Activated T-cell treated with anti-CD3 and anti-CD28 coated beads, Interleukin-2, amount 50 U/mL, for 4 hours (primary cell): ENCODE measurements at regions not wholly inside any gene's neighbourhood (a gene's known extent, or its start where the extent isn't known, plus 50 kb on each side); places are given as distances from the start of the nearest gene placed in this dataset.
"Not testable (repeated sequence)": the region's sequence is repeated elsewhere in the genome, so short reads cannot be mapped to it uniquely, and the experiment has no call there.

Experiments
- ATAC-seq, 2 donors: fragments of 200-7000 bp; cut with Tn5 transposase; one replicate each; pipeline ENCODE4 v1.10.0; 2021
- DNase-seq: peaks from one replicate; pipeline ENCODE4 v3.0.0-alpha.2; 2020
- H3K27me3 Mint-ChIP-seq: one replicate; pipeline ENCODE4 v1.8.0; 2021; ENCODE audit warnings: low read depth, mixed read lengths
- H3K36me3 Mint-ChIP-seq: one replicate; pipeline ENCODE4 v1.8.0; 2022; ENCODE audit warnings: mixed read lengths; ENCODE audit not compliant: insufficient read depth
- H3K4me1 Mint-ChIP-seq: one replicate; pipeline ENCODE4 v1.8.0; 2021; ENCODE audit warnings: low read depth, mixed read lengths
- H3K4me3 Mint-ChIP-seq: one replicate; pipeline ENCODE4 v1.8.0; 2021; ENCODE audit warnings: mild to moderate bottlenecking, moderate library complexity, mixed read lengths
- H3K9me3 Mint-ChIP-seq: one replicate; pipeline ENCODE4 v1.8.0; 2021; ENCODE audit warnings: mixed read lengths

GRCh38 chr22:10526079-10526478, 5001.9 kb upstream of the OR11H1 start:
- H3K4me3 Mint-ChIP-seq, H3K27me3 Mint-ChIP-seq, H3K4me1 Mint-ChIP-seq, ATAC-seq, H3K9me3 Mint-ChIP-seq, H3K36me3 Mint-ChIP-seq, DNase-seq: not testable (repeated sequence)

DNA sequence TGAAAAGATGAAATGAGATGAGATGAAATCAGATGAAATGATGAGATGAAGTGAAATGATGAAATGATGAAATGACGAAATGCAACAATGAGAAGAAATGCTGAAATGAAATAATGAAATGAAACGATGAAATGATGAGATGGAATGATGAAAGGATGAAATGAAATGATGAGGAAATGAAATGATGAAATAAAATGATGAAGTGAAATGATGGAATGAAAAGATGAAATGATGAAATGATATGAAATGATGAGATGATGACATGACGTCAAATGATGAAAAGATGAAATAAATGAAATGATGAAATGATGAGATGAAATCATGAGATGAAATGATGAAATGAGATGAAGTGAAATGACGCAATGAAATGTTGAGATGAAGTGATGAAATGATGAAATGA, 4996.9 kb upstream of the OR11H1 start:
- not testable (repeated sequence) for H3K4me1 Mint-ChIP-seq, ATAC-seq, H3K36me3 Mint-ChIP-seq, H3K27me3 Mint-ChIP-seq, H3K4me3 Mint-ChIP-seq, H3K9me3 Mint-ChIP-seq, DNase-seq

GRCh38 chr22:10572531-10572930, 4955.5 kb upstream of the OR11H1 start:
- not testable (repeated sequence) for H3K4me1 Mint-ChIP-seq, H3K27me3 Mint-ChIP-seq, ATAC-seq, DNase-seq, H3K36me3 Mint-ChIP-seq, H3K9me3 Mint-ChIP-seq, H3K4me3 Mint-ChIP-seq

GRCh38 chr22:10601071-10601470, 4926.9 kb upstream of the OR11H1 start:
- not testable (repeated sequence) for DNase-seq, H3K9me3 Mint-ChIP-seq, H3K4me3 Mint-ChIP-seq, H3K36me3 Mint-ChIP-seq, H3K27me3 Mint-ChIP-seq, H3K4me1 Mint-ChIP-seq, ATAC-seq

GRCh38 chr22:10631961-10632360, 4896.0 kb upstream of the OR11H1 start:
- not testable (repeated sequence) for H3K27me3 Mint-ChIP-seq, H3K4me1 Mint-ChIP-seq, ATAC-seq, DNase-seq, H3K4me3 Mint-ChIP-seq, H3K9me3 Mint-ChIP-seq, H3K36me3 Mint-ChIP-seq

DNA sequence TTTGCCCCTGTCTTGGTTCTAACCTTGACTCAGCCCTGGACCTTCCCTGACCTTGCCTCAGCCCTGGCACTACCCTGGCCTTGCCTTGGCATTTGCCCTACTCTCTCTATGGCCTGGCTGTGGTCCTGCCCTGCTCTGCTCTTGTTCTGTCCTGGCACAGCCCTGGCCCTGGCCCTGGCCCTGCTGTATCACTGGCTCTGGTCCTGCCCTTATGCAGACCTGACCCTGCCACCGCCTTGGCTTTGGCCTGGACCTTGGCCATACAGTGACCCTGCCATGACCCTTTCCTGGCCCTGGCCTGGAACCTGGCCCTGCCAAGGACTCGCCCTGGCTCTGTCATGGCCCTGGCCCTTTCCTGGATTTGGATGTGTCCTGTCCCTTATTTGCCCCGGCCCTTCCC, 4892.7 kb upstream of the OR11H1 start:
- not testable (repeated sequence) for DNase-seq

GRCh38 chr22:10662818-10663217, 4865.2 kb upstream of the OR11H1 start:
- not testable (repeated sequence) for H3K4me3 Mint-ChIP-seq, H3K9me3 Mint-ChIP-seq, H3K27me3 Mint-ChIP-seq, ATAC-seq, H3K4me1 Mint-ChIP-seq, H3K36me3 Mint-ChIP-seq, DNase-seq

More for the DNA sequence above, 4892.7 kb upstream of the OR11H1 start:
- H3K27me3 Mint-ChIP-seq, ATAC-seq, H3K4me1 Mint-ChIP-seq, H3K9me3 Mint-ChIP-seq, H3K4me3 Mint-ChIP-seq, H3K36me3 Mint-ChIP-seq: not testable (repeated sequence)

GRCh38 chr22:10673065-10673464, 4854.9 kb upstream of the OR11H1 start:
- not testable (repeated sequence) for H3K27me3 Mint-ChIP-seq, H3K4me1 Mint-ChIP-seq, H3K4me3 Mint-ChIP-seq, DNase-seq, H3K9me3 Mint-ChIP-seq, H3K36me3 Mint-ChIP-seq, ATAC-seq

DNA sequence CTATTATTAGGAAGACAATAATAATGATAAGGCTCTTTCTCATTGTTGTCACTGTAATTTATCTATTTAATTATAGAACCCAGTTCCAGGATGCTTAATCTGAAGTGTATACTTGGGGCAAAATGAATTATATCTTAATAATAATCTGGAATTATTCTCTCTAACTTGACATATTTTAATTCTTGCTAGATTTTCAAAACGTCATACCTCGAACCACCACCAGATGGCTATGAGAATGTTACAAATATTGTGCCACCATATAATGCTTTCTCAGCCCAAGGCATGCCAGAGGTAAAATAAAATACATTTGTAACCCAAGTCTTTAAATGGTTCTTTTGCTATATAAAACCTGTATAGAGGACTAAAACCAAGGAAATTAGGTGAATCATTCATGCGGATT, 4849.3 kb upstream of the OR11H1 start:
- not testable (repeated sequence) for DNase-seq, H3K4me3 Mint-ChIP-seq, H3K27me3 Mint-ChIP-seq

GRCh38 chr22:10685436-10685835, 4842.6 kb upstream of the OR11H1 start:
- not testable (repeated sequence) for H3K36me3 Mint-ChIP-seq, ATAC-seq, H3K27me3 Mint-ChIP-seq, H3K4me3 Mint-ChIP-seq, H3K4me1 Mint-ChIP-seq, H3K9me3 Mint-ChIP-seq, DNase-seq

More for the DNA sequence above, 4849.3 kb upstream of the OR11H1 start:
- not testable (repeated sequence) for H3K4me1 Mint-ChIP-seq, H3K9me3 Mint-ChIP-seq, H3K36me3 Mint-ChIP-seq, ATAC-seq

DNA sequence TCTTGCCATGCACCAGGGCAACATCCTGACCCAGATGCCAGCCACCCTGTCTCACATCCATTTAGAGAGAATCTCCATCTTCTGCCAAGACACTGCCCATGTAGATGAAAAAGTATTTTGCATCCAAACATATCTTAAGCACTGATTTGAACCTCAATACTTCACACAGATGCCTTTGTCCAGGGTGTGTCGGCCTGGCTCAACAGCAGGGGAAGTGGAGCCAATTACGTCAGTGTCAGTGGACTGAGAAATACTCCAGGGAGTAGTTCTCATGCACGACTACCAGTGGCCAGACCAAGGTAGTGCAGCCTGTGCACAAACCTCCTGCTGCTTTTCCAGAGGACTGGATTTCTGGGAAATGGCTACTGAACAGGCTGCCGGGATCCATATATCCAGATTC, 4840.7 kb upstream of the OR11H1 start:
- ATAC-seq, H3K9me3 Mint-ChIP-seq, H3K36me3 Mint-ChIP-seq, H3K4me1 Mint-ChIP-seq, H3K27me3 Mint-ChIP-seq, DNase-seq, H3K4me3 Mint-ChIP-seq: not testable (repeated sequence)

GRCh38 chr22:10698836-10699235, 4829.2 kb upstream of the OR11H1 start:
- not testable (repeated sequence) for H3K4me1 Mint-ChIP-seq, H3K9me3 Mint-ChIP-seq, DNase-seq, H3K27me3 Mint-ChIP-seq, H3K36me3 Mint-ChIP-seq, ATAC-seq, H3K4me3 Mint-ChIP-seq

- not testable (repeated sequence) for H3K36me3 Mint-ChIP-seq, ATAC-seq, DNase-seq, H3K9me3 Mint-ChIP-seq, H3K4me1 Mint-ChIP-seq, H3K27me3 Mint-ChIP-seq, H3K4me3 Mint-ChIP-seq
These were observed 4828.5 kb upstream of the OR11H1 start for GRCh38 chr22:10699301-10700097.

- DNase-seq, H3K4me3 Mint-ChIP-seq, H3K4me1 Mint-ChIP-seq, ATAC-seq, H3K27me3 Mint-ChIP-seq, H3K36me3 Mint-ChIP-seq: not testable (repeated sequence)
- H3K9me3 Mint-ChIP-seq, result peaks cover 12% of the 10 kb centered on the region
These were observed 4819.8 kb upstream of the OR11H1 start for GRCh38 chr22:10708175-10708574.

DNA sequence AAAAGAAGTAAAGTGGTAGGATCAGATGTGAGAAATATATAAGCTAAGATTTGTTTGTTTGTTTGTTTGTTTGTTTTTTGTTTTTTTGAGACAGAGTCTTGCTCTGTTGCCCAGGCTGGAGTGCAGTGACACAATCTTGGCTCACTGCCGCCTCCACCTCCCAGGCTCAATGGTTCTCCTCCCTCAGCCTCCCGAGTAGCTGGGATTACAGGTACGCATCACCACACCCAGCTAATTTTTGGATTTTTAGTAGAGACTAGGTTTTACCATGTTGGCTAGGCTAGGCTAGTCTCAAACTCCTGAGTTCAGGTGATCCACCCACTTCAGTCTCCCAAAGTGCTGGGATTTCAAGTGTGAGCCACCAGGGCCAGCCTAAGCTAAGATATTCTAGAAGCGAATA, 4817.1 kb upstream of the OR11H1 start:
- H3K9me3 Mint-ChIP-seq, result peaks cover 33% of the 10 kb centered on the region
- not testable (repeated sequence) for H3K27me3 Mint-ChIP-seq, H3K36me3 Mint-ChIP-seq, H3K4me1 Mint-ChIP-seq, H3K4me3 Mint-ChIP-seq, DNase-seq, ATAC-seq
